NCI-H460 (cell line): ENCODE measurements at regions not wholly inside any gene's neighbourhood (a gene's known extent, or its start where the extent isn't known, plus 50 kb on each side); places are given as distances from the start of the nearest gene placed in this dataset.

Experiments used
- DNase-seq: peaks from one replicate; pipeline ENCODE4 v3.0.0-alpha.2; 2016; ENCODE audit warnings: low read depth; ENCODE audit errors: extremely low read depth

GRCh38 chr5:7955476-7955875, 86.5 kb downstream of the MTRR start:
- no peak for DNase-seq

DNA sequence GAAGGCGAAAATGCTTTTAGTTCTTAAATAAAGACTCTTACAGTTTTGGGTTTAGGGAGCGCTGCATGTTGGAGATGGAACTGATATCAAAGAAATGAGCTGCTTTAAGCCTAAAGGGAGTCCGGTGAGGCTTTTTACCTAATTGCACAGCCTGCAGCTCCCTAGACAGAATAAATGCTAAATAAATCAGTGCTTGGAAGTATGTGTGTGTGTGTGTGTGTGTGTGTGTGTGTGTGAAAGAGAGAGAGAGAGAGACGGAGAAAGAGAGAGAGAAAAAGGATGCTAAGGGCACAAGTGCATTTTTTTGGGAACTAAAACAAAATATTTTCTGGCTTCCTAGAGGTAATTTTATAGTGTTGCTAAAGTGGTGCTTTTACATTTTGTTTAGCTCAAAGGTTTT, 88.4 kb downstream of the MTRR start:
- no peak for DNase-seq

GRCh38 chr5:7960142-7960541, 91.2 kb downstream of the MTRR start:
- no peak for DNase-seq

DNA sequence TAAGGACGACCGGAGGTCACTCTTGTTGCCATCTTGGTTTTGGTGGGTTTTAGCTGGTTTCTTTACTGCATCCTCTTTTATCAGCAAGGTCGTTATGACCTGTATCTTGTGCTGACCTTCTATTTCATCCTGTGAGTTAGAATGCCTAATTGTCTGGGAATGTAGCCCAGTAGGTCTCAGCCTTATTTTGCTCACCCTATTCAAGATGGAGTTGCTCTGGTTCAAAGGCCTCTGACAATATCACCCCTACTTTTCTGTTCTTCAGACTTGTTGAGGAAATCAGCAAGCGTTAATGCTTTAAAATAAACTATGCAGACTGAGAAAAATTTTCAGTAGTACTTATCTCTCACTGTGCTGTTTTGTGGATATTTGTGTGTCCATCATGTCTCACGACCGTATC, 92.6 kb downstream of the MTRR start:
- DNase-seq = no peak

DNA sequence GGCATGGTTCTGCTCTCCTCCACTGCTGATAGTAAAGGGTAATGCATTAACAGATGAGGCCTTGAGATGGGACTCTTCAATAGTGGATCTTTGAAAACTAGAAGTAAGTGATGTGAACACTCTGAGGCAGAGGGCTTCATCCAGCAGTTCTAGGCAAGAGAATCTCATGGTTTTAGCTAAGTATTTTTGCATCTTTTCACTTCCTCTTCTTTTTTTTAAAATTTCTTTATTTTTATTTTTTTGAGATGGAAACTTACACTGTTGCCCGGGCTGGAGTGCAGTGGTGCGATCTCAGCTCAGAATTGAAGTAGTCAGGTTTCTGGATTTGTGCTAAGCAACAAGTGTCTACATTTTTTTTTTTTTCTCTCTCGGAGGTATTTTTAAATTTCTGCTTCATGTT, 101.9 kb downstream of the MTRR start:
- DNase-seq = no peak

GRCh38 chr5:7976411-7977190, 107.7 kb downstream of the MTRR start:
- no peak for DNase-seq

GRCh38 chr5:7978114-7978513, 109.2 kb downstream of the MTRR start:
- DNase-seq = no peak

DNA sequence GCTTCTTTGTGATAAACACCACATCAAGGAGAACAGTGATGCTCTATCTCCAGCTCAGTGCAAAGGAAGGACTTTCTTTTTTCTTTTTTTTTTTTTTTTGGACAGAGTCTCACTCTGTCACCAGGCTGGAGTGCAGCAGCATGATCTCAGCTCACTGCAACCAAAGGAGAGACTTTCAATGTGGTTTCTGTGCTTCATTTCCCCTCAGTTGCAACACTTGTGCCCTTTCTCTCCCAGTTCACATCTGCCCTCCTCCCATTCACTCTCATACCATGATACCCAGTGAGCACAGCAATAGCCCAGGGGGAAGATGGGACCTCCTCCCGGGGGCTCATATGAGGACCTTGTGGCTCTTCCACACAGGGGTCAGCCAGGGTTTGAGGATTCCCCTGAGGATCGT, 110.0 kb downstream of the MTRR start:
- no peak for DNase-seq

DNA sequence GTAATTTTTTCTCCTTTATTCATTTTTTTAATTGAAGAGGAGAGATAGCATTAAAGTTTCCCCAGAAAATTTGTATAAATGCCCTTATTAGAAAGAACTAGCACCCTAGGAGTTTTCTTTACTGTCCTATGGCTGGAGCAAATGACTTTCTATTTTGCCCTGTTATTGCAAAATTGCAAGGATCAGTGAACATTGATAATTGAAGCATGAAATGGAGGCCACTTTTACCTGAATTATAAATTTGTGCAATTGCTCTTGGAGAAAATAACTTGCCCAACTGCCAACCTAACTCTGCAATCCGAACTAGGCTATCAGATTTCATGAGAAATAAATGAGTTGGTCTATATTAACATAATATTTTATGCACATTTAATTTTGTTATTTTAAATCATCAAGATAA, 111.9 kb downstream of the MTRR start:
- no peak for DNase-seq

DNA sequence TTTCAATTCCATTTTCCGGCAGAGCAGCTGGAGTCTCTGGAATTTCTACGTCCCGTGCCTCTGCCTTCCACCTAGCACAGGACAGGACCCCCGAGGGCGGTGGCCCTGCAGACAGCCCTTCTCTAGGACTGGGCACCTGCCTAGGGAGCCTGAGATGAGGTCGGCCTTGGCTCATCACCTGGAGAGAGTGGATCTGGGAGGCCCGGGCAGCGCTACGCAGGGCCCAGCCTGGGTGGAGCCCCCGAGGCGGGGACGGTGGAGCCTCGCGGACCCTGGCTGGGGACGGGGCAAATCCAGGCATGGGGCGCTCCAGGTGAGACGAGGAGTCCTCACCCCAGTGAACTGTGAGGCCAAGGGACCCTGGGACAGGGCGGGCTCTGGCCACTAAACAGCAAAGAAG, 114.5 kb downstream of the MTRR start:
- no peak for DNase-seq

- DNase-seq = peak; percentile 1
Measured at GRCh38 chr5:7991125-7991821, 122.3 kb downstream of the MTRR start.

DNA sequence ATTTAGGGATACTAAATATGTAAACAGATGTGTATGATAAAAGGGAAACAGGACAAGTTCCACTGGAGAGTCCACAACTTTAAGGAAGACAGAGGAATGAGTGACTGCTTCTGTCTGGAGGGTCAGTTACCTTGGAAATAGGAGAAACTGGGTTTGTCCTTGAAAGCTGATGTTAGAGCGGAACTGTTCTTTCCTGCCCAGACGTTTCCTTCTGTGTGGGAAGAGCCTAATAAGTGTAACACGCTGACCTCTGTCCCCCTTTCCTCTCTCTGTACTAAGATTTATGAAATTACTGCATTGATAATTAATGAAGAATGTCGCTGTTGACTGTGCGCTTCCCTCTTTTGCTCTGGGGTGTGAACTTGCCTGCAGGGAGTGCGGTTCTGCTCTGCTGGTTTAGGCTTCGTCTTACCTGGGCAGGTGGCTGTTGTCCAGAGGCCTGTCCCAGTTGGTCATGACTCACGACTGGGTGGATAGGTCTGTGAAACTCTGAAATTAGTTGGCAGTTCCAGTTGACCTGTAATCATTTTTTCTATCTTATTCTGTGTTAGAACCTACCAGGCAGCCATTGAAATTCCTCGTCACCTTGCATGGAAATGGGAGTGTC, 126.8 kb downstream of the MTRR start:
- DNase-seq = no peak

- no peak for DNase-seq
Measured at GRCh38 chr5:8005416-8005815, 136.5 kb downstream of the MTRR start.

- no peak for DNase-seq
Measured at GRCh38 chr5:8012131-8012977, 143.4 kb downstream of the MTRR start.

DNA sequence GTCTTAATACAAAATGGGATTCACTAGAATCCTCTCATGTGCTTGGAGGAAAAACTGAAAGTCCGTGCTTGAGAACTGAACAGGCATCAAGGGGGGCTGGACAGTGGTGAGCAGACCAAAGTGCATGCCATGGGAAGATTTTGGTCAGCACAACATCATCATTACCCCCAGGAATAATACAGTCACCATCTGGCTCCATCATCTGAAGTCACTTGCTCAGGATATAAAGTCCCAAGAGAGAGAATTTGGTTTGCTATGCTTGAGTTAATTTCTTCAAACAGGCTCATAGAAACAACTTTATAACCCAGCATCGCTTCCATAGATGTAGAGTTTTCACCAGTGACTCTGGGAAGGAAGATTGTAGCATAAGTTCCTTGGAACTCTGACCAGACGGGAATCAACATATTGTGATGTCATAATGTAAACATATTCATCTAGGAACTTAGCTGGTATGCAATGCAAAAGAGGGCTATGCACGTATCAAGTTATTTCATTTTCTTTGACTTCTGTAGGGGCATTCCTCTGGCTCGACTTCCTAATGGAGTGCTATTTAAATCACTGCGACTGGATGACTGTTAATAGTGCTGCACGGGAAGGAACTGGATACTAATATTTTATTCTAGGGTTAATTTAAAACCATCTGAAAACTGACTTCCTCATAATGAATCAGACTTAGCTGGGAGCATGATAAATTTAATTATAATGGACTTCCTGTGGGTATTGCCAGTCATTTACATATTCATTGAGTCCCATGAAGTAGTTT, 145.2 kb downstream of the MTRR start:
- no peak for DNase-seq

GRCh38 chr5:8019719-8020218, 150.8 kb downstream of the MTRR start:
- DNase-seq = no peak

- no peak for DNase-seq
Measured at GRCh38 chr5:8020861-8021514, 152.0 kb downstream of the MTRR start.

GRCh38 chr5:8028243-8028642, 159.3 kb downstream of the MTRR start:
- DNase-seq = no peak

- DNase-seq = no peak
Measured at GRCh38 chr5:8033261-8033660, 164.3 kb downstream of the MTRR start.

GRCh38 chr5:8034852-8035251, 165.9 kb downstream of the MTRR start:
- no peak for DNase-seq
